Keratinocyte (primary cell): ENCODE measurements at regions not wholly inside any gene's neighbourhood (a gene's known extent, or its start where the extent isn't known, plus 50 kb on each side); places are given as distances from the start of the nearest gene placed in this dataset.

Experiments used
- DNase-seq: peaks from one replicate; pipeline ENCODE4 v3.0.0-alpha.2; 2011; ENCODE audit warnings: low read depth, missing footprints, low spot score
- FAIRE-seq: peaks from 2 replicates; lab custom pipeline; 2011; peaks lifted over from hg19 to GRCh38; lab: Jason Lieb, UNC
- H2AFZ ChIP-seq: 2 replicates; pipeline ENCODE4 v1.6.0; 2012; ENCODE audit warnings: low read length, control low read depth, inconsistent platforms; ENCODE audit not compliant: control insufficient read depth
- H3K27ac ChIP-seq: 2 replicates; pipeline ENCODE4 v1.5.1; 2011; ENCODE audit warnings: low read length; ENCODE audit not compliant: control insufficient read depth, insufficient read depth
- H3K27me3 ChIP-seq: 3 replicates; pipeline ENCODE4 v1.6.0; 2011; ENCODE audit warnings: low read length; ENCODE audit not compliant: control insufficient read depth, insufficient read depth; ENCODE audit errors: extremely low read depth
- H3K36me3 ChIP-seq, 2 experiments: 2 replicates in 1 of 2; 3 replicates in 1 of 2; pipeline ENCODE4 v1.5.1; 2011; ENCODE audit warnings: low read length in 2 of 2, mild to moderate bottlenecking in 1 of 2; ENCODE audit not compliant: control insufficient read depth in 2 of 2, insufficient read depth in 2 of 2; ENCODE audit errors: extremely low read depth in 1 of 2
- H3K4me1 ChIP-seq: 3 replicates; pipeline ENCODE4 v1.5.1; 2011; ENCODE audit warnings: low read length; ENCODE audit not compliant: control insufficient read depth, insufficient read depth; ENCODE audit errors: extremely low read depth
- H3K4me2 ChIP-seq: 3 replicates; pipeline ENCODE4 v1.6.0; 2011; ENCODE audit warnings: low read depth, low read length; ENCODE audit not compliant: control insufficient read depth, insufficient read depth; ENCODE audit errors: extremely low read depth
- H3K4me3 ChIP-seq, 3 experiments: fragments of 200-600 bp in 1 of 3; sonication (generic) in 1 of 3; 2 replicates in 2 of 3; 3 replicates in 1 of 3; pipeline ENCODE4 v1.5.1; 2011 to 2016; ENCODE audit warnings: low read length in 3 of 3, mild to moderate bottlenecking in 3 of 3, control low read depth in 2 of 3, inconsistent platforms in 1 of 3, low read depth in 1 of 3, mixed read lengths in 1 of 3, mixed run types in 1 of 3, moderate library complexity in 1 of 3; ENCODE audit not compliant: control insufficient read depth in 2 of 3, insufficient read depth in 2 of 3; ENCODE audit errors: extremely low read depth in 1 of 3
- H3K79me2 ChIP-seq: 2 replicates; pipeline ENCODE4 v1.6.0; 2012; ENCODE audit warnings: low read length; ENCODE audit not compliant: control insufficient read depth, insufficient read depth
- H3K9ac ChIP-seq: 3 replicates; pipeline ENCODE4 v1.6.0; 2011; ENCODE audit warnings: low read length; ENCODE audit not compliant: control insufficient read depth, insufficient read depth; ENCODE audit errors: extremely low read depth
- H3K9me1 ChIP-seq: 3 replicates; pipeline ENCODE4 v1.6.0; 2011; ENCODE audit warnings: low read length; ENCODE audit not compliant: control insufficient read depth, insufficient read depth; ENCODE audit errors: extremely low read depth
- H3K9me3 ChIP-seq: 2 replicates; pipeline ENCODE4 v1.5.1; 2012; ENCODE audit warnings: low read depth, low read length; ENCODE audit not compliant: control insufficient read depth
- H4K20me1 ChIP-seq: 3 replicates; pipeline ENCODE4 v1.6.0; 2011; ENCODE audit warnings: low read length; ENCODE audit not compliant: control insufficient read depth, insufficient read depth; ENCODE audit errors: extremely low read depth
- EZH2 ChIP-seq: IDR thresholded peaks from one replicate; pipeline ENCODE4 v1.6.1; 2012; ENCODE audit warnings: inconsistent platforms, mild to moderate bottlenecking, low read length, moderate library complexity
- dilution Hi-C: fragments of 300-500 bp; cut with MboI; formaldehyde crosslinking; loops from one replicate; pipeline ENCODE4 v1.7.0; 2020; ENCODE audit warnings: low sequenced_read_pairs; ENCODE audit not compliant: extremely low pct_ligation_motif_present
- TF ChIP-seq, protein P1 (sequence below), 3 experiments: IDR thresholded peaks in 1 of 3; conservative IDR thresholded peaks in 1 of 3; optimal IDR thresholded peaks in 1 of 3; 2 replicates in 2 of 3; 3 replicates in 1 of 3; pipeline versions ENCODE3 to v1.5.1; 2011; ENCODE audit warnings: low read length in 3 of 3, mild to moderate bottlenecking in 3 of 3, moderate library complexity in 2 of 3, control low read depth in 1 of 3, inconsistent platforms in 1 of 3; ENCODE audit not compliant: insufficient read depth in 2 of 3; ENCODE audit errors: extremely low read depth in 1 of 3

DNA sequence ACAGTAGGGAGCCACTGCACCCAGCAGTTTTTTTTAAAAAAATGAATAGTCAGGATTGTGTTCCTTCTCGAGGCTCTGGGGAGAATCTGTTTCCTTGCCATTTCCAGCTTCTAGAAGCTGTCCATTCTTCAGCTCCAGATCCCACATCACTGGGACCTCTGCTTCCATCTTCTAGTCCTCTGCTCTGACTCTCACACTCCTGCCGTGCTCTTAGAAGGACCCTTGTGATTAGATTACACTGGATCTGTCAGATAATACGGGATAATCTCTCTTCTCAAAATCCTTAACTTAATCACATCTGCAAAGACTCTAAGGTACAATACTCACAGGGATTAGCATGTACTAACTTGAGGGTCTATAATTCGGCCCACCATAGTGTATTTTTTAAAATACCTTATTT is 158.9 kb upstream of the SP4 start:
- dilution Hi-C loops: no loop called here
- no peaks in the 10 kb centered on the region for H3K9me3 ChIP-seq
- H3K79me2 ChIP-seq: no peaks in the 10 kb centered on the region
- no peak overlapping the region for H3K27ac ChIP-seq
- H3K27me3 ChIP-seq: no peaks in the 10 kb centered on the region
- H4K20me1 ChIP-seq: no peaks in the 10 kb centered on the region
- no peak overlapping the region for H3K4me2 ChIP-seq
- no peak for TF ChIP-seq EZH2
- TF ChIP-seq, protein P1, sequence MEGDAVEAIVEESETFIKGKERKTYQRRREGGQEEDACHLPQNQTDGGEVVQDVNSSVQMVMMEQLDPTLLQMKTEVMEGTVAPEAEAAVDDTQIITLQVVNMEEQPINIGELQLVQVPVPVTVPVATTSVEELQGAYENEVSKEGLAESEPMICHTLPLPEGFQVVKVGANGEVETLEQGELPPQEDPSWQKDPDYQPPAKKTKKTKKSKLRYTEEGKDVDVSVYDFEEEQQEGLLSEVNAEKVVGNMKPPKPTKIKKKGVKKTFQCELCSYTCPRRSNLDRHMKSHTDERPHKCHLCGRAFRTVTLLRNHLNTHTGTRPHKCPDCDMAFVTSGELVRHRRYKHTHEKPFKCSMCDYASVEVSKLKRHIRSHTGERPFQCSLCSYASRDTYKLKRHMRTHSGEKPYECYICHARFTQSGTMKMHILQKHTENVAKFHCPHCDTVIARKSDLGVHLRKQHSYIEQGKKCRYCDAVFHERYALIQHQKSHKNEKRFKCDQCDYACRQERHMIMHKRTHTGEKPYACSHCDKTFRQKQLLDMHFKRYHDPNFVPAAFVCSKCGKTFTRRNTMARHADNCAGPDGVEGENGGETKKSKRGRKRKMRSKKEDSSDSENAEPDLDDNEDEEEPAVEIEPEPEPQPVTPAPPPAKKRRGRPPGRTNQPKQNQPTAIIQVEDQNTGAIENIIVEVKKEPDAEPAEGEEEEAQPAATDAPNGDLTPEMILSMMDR (optimal IDR thresholded peaks at IDR 0.05 in 1 of 3, IDR thresholded peaks at IDR 0.05 in 1 of 3, conservative IDR thresholded peaks at IDR 0.05 in 1 of 3; ENCODE audit: extremely low read depth in 1 of 3, insufficient read depth in 2 of 3, low read length in 3 of 3): no peak
- H3K36me3 ChIP-seq: no peaks in the 10 kb centered on the region
- no peaks in the 10 kb centered on the region for H3K9me1 ChIP-seq
- H2AFZ ChIP-seq: no peak overlapping the region
- H3K4me3 ChIP-seq: no peak overlapping the region
- H3K9ac ChIP-seq: no peak overlapping the region
- DNase-seq (no peak), FAIRE-seq (no peak)
- H3K4me1 ChIP-seq: no peaks in the 10 kb centered on the region

DNA sequence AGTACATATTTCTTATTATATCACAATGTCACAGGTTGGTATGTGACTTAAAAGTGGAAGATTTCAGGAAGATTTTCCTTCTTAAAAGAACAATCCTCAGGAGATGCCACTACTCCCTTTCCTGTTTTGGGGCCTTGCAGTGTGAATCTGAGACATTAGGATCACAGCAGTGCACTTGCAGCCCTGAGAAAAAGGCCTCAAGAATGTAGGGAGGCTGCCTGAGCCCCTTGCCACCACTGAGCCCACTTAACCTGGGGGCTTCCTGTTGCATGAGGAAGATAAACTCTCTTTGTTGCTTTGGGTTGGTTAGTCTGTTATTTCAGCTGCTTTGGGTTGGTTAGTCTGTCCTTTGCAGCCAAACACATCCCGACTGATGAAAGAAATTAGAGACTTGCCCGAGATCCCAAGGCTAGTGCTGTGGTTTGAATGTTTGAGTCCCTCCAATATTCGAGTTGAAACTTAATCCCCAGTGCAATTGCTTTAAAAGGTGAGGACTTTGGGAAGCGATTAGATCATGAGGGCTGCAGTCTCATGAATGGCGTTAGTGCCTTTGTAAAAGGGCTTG is 151.3 kb upstream of the SP4 start:
- no peaks in the 10 kb centered on the region for H3K4me1 ChIP-seq
- H3K4me2 ChIP-seq: no peak overlapping the region
- no peaks in the 10 kb centered on the region for H3K27me3 ChIP-seq
- FAIRE-seq (no peak), DNase-seq (no peak)
- H3K9ac ChIP-seq: no peak overlapping the region
- H3K79me2 ChIP-seq: no peaks in the 10 kb centered on the region
- no peaks in the 10 kb centered on the region for H3K9me3 ChIP-seq
- no peaks in the 10 kb centered on the region for H3K9me1 ChIP-seq
- H4K20me1 ChIP-seq: no peaks in the 10 kb centered on the region
- no peak overlapping the region for H3K27ac ChIP-seq
- TF ChIP-seq EZH2: no peak
- TF ChIP-seq, protein P1 (optimal IDR thresholded peaks at IDR 0.05 in 1 of 3, IDR thresholded peaks at IDR 0.05 in 1 of 3, conservative IDR thresholded peaks at IDR 0.05 in 1 of 3; ENCODE audit: extremely low read depth in 1 of 3, insufficient read depth in 2 of 3, low read length in 3 of 3): no peak
- H2AFZ ChIP-seq: no peak overlapping the region
- no peaks in the 10 kb centered on the region for H3K36me3 ChIP-seq
- H3K4me3 ChIP-seq: no peak overlapping the region
- dilution Hi-C loops: no loop called here
